ENCODE measurements at regions not wholly inside any gene's neighbourhood (a gene's known extent, or its start where the extent isn't known, plus 50 kb on each side); places are given as distances from the start of the nearest gene placed in this dataset.

GRCh38 chr6:164183556-164184123, 769.1 kb downstream of the QKI start:
- H3K27me3 ChIP-seq (ENCODE audit: control insufficient read depth in 1 of 2, insufficient read depth in 1 of 2, low read length in 2 of 2): no peaks in the 10 kb centered on the region
- no peak overlapping the region for H2AK5ac ChIP-seq (ENCODE audit: low read length, severe bottlenecking)
- no peak overlapping the region for H3K18ac ChIP-seq (ENCODE audit: low read depth in 1 of 2, low read length in 2 of 2)
- H3K9me3 ChIP-seq (ENCODE audit: control insufficient read depth, low read length): no peaks in the 10 kb centered on the region
- H2BK5ac ChIP-seq (ENCODE audit: low read depth, low read length, poor library complexity, severe bottlenecking): no peak overlapping the region
- no peak overlapping the region for H3K14ac ChIP-seq (ENCODE audit: low read length in 2 of 2)
- no peak overlapping the region for H2BK12ac ChIP-seq (ENCODE audit: low read length in 2 of 2)
- H3K4me2 ChIP-seq (ENCODE audit: low read length, poor library complexity, severe bottlenecking): no peak overlapping the region
- no peaks in the 10 kb centered on the region for H3K4me1 ChIP-seq (ENCODE audit: control insufficient read depth, insufficient read depth, low read depth, low read length)
- no peak overlapping the region for H4K8ac ChIP-seq (ENCODE audit: low read length)
- no peak overlapping the region for H3K9ac ChIP-seq (ENCODE audit: low read length)
- H3K4me3 ChIP-seq (ENCODE audit: insufficient read depth in 1 of 2, low read depth in 1 of 2, low read length in 2 of 2): no peak overlapping the region
- H2BK120ac ChIP-seq (ENCODE audit: low read depth, low read length): no peak overlapping the region
- no peak overlapping the region for H2AFZ ChIP-seq (ENCODE audit: low read depth, low read length)
- H3K79me1 ChIP-seq (replicated peaks; ENCODE audit: low read length, poor library complexity, severe bottlenecking): no peaks in the 10 kb centered on the region
- H3K23ac ChIP-seq (ENCODE audit: low read length in 2 of 2): no peak overlapping the region
- H4K91ac ChIP-seq (ENCODE audit: low read length): no peak overlapping the region
- no peak for DNase-seq
- H3K36me3 ChIP-seq (ENCODE audit: control insufficient read depth in 1 of 2, insufficient read depth in 2 of 2, low read depth in 1 of 2, low read length in 2 of 2): no peaks in the 10 kb centered on the region
- no peak overlapping the region for H3K4ac ChIP-seq (ENCODE audit: low read depth in 1 of 2, low read length in 2 of 2)
- 92% methylated on average over 6 of the region's 6 CpGs for WGBS
- no peak overlapping the region for H3K27ac ChIP-seq (ENCODE audit: low read length, poor library complexity, severe bottlenecking)
- no peak overlapping the region for H2BK15ac ChIP-seq (ENCODE audit: low read depth, poor library complexity, severe bottlenecking)

- WGBS: 90% methylated on average over 2 of the region's 2 CpGs
- Histone ChIP-seq H4K8ac (ENCODE audit: low read length) (no peak overlapping the region), H4K91ac (ENCODE audit: low read length) (no peak overlapping the region), H3K4me3 (ENCODE audit: insufficient read depth in 1 of 2, low read depth in 1 of 2, low read length in 2 of 2) (no peak overlapping the region), H3K14ac (ENCODE audit: low read length in 2 of 2) (no peak overlapping the region), H2AFZ (ENCODE audit: low read depth, low read length) (no peak overlapping the region), H3K4me2 (ENCODE audit: low read length, poor library complexity, severe bottlenecking) (no peak overlapping the region), H3K18ac (ENCODE audit: low read depth in 1 of 2, low read length in 2 of 2) (no peak overlapping the region), H3K27ac (ENCODE audit: low read length, poor library complexity, severe bottlenecking) (no peak overlapping the region), H3K79me1 (replicated peaks; ENCODE audit: low read length, poor library complexity, severe bottlenecking) (no peaks in the 10 kb centered on the region), H2BK5ac (ENCODE audit: low read depth, low read length, poor library complexity, severe bottlenecking) (no peak overlapping the region), H2AK5ac (ENCODE audit: low read length, severe bottlenecking) (no peak overlapping the region), H3K4ac (ENCODE audit: low read depth in 1 of 2, low read length in 2 of 2) (no peak overlapping the region), H3K36me3 (ENCODE audit: control insufficient read depth in 1 of 2, insufficient read depth in 2 of 2, low read depth in 1 of 2, low read length in 2 of 2) (no peaks in the 10 kb centered on the region), H3K4me1 (ENCODE audit: control insufficient read depth, insufficient read depth, low read depth, low read length) (no peaks in the 10 kb centered on the region), H2BK12ac (ENCODE audit: low read length in 2 of 2) (no peak overlapping the region), H3K27me3 (ENCODE audit: control insufficient read depth in 1 of 2, insufficient read depth in 1 of 2, low read length in 2 of 2) (no peaks in the 10 kb centered on the region), H3K9ac (ENCODE audit: low read length) (no peak overlapping the region), H3K23ac (ENCODE audit: low read length in 2 of 2) (no peak overlapping the region), H3K9me3 (ENCODE audit: control insufficient read depth, low read length) (no peaks in the 10 kb centered on the region), H2BK15ac (ENCODE audit: low read depth, poor library complexity, severe bottlenecking) (no peak overlapping the region), H2BK120ac (ENCODE audit: low read depth, low read length) (no peak overlapping the region)
- no peak for DNase-seq
These were observed 764.3 kb downstream of the QKI start for GRCh38 chr6:164178679-164179332.

GRCh38 chr6:164169355-164169754, 754.8 kb downstream of the QKI start:
- Histone ChIP-seq H3K14ac (ENCODE audit: low read length in 2 of 2) (no peak overlapping the region), H2BK12ac (ENCODE audit: low read length in 2 of 2) (no peak overlapping the region), H3K4me1 (ENCODE audit: control insufficient read depth, insufficient read depth, low read depth, low read length) (no peaks in the 10 kb centered on the region), H3K4me2 (ENCODE audit: low read length, poor library complexity, severe bottlenecking) (no peak overlapping the region), H3K4me3 (ENCODE audit: insufficient read depth in 1 of 2, low read depth in 1 of 2, low read length in 2 of 2) (no peak overlapping the region), H2BK15ac (ENCODE audit: low read depth, poor library complexity, severe bottlenecking) (no peak overlapping the region), H3K4ac (ENCODE audit: low read depth in 1 of 2, low read length in 2 of 2) (no peak overlapping the region), H3K9me3 (ENCODE audit: control insufficient read depth, low read length) (peaks cover 6% of the 10 kb centered on the region), H2BK5ac (ENCODE audit: low read depth, low read length, poor library complexity, severe bottlenecking) (no peak overlapping the region), H2AFZ (ENCODE audit: low read depth, low read length) (no peak overlapping the region), H4K8ac (ENCODE audit: low read length) (no peak overlapping the region), H3K27ac (ENCODE audit: low read length, poor library complexity, severe bottlenecking) (no peak overlapping the region), H3K79me1 (replicated peaks; ENCODE audit: low read length, poor library complexity, severe bottlenecking) (no peaks in the 10 kb centered on the region), H3K27me3 (ENCODE audit: control insufficient read depth in 1 of 2, insufficient read depth in 1 of 2, low read length in 2 of 2) (no peaks in the 10 kb centered on the region), H4K91ac (ENCODE audit: low read length) (no peak overlapping the region), H3K18ac (ENCODE audit: low read depth in 1 of 2, low read length in 2 of 2) (no peak overlapping the region), H2AK5ac (ENCODE audit: low read length, severe bottlenecking) (no peak overlapping the region), H3K36me3 (ENCODE audit: control insufficient read depth in 1 of 2, insufficient read depth in 2 of 2, low read depth in 1 of 2, low read length in 2 of 2) (no peaks in the 10 kb centered on the region), H3K23ac (ENCODE audit: low read length in 2 of 2) (no peak overlapping the region), H2BK120ac (ENCODE audit: low read depth, low read length) (no peak overlapping the region), H3K9ac (ENCODE audit: low read length) (no peak overlapping the region)
- 86% methylated on average over 4 of the region's 7 CpGs for WGBS
- no peak for DNase-seq

- DNase-seq: no peak
- Histone ChIP-seq H3K18ac (ENCODE audit: low read depth in 1 of 2, low read length in 2 of 2) (no peak overlapping the region), H2AFZ (ENCODE audit: low read depth, low read length) (no peak overlapping the region), H2BK12ac (ENCODE audit: low read length in 2 of 2) (no peak overlapping the region), H2BK5ac (ENCODE audit: low read depth, low read length, poor library complexity, severe bottlenecking) (no peak overlapping the region), H2BK120ac (ENCODE audit: low read depth, low read length) (no peak overlapping the region), H3K14ac (ENCODE audit: low read length in 2 of 2) (no peak overlapping the region), H3K27me3 (ENCODE audit: control insufficient read depth in 1 of 2, insufficient read depth in 1 of 2, low read length in 2 of 2) (no peaks in the 10 kb centered on the region), H3K4me1 (ENCODE audit: control insufficient read depth, insufficient read depth, low read depth, low read length) (no peaks in the 10 kb centered on the region), H3K4me2 (ENCODE audit: low read length, poor library complexity, severe bottlenecking) (no peak overlapping the region), H3K4me3 (ENCODE audit: insufficient read depth in 1 of 2, low read depth in 1 of 2, low read length in 2 of 2) (no peak overlapping the region), H3K23ac (ENCODE audit: low read length in 2 of 2) (no peak overlapping the region), H3K9me3 (ENCODE audit: control insufficient read depth, low read length) (peaks cover 4% of the 10 kb centered on the region), H2AK5ac (ENCODE audit: low read length, severe bottlenecking) (no peak overlapping the region), H4K91ac (ENCODE audit: low read length) (no peak overlapping the region), H3K4ac (ENCODE audit: low read depth in 1 of 2, low read length in 2 of 2) (no peak overlapping the region), H2BK15ac (ENCODE audit: low read depth, poor library complexity, severe bottlenecking) (no peak overlapping the region), H3K27ac (ENCODE audit: low read length, poor library complexity, severe bottlenecking) (no peak overlapping the region), H4K8ac (ENCODE audit: low read length) (no peak overlapping the region), H3K79me1 (replicated peaks; ENCODE audit: low read length, poor library complexity, severe bottlenecking) (no peaks in the 10 kb centered on the region), H3K36me3 (ENCODE audit: control insufficient read depth in 1 of 2, insufficient read depth in 2 of 2, low read depth in 1 of 2, low read length in 2 of 2) (no peaks in the 10 kb centered on the region), H3K9ac (ENCODE audit: low read length) (no peak overlapping the region)
- WGBS: 88% methylated on average over 3 of the region's 6 CpGs
These were observed 754.1 kb downstream of the QKI start for GRCh38 chr6:164168595-164168994.
